Upper lobe of left lung (tissue), 4 donors: ENCODE measurements at regions not wholly inside any gene's neighbourhood (a gene's known extent, or its start where the extent isn't known, plus 50 kb on each side); places are given as distances from the start of the nearest gene placed in this dataset.

Experiments
- CTCF ChIP-seq, 6 experiments: fragments of 450-650 bp in 4 of 6; fragments of 200-600 bp in 2 of 6; sonication (generic) in 2 of 6; IDR thresholded peaks; one replicate each; pipeline ENCODE4 v1.5.1; 2016 to 2019; ENCODE audit warnings: antibody characterized with exemption in 6 of 6
- EP300 ChIP-seq, 4 donors: sonication (generic); formaldehyde crosslinking; IDR thresholded peaks; one replicate each; pipeline ENCODE4 v1.5.1; 2017; ENCODE audit warnings: antibody characterized with exemption in 4 of 4, control low read depth in 2 of 4

- no peak for TF ChIP-seq CTCF (IDR thresholded peaks at IDR 0.05)
- TF ChIP-seq EP300 (IDR thresholded peaks at IDR 0.05): no peak
Observed at GRCh38 chr3:117763561-117763960, 1054.0 kb downstream of the TUSC7 start.
